Mucosa of gallbladder (tissue), 1 donor: ENCODE measurements at regions not wholly inside any gene's neighbourhood (a gene's known extent, or its start where the extent isn't known, plus 50 kb on each side); places are given as distances from the start of the nearest gene placed in this dataset.
A peak's percentile ranks its signal among the peaks of the same experiment; 100 is the strongest.
"Not testable (repeated sequence)": the region's sequence is repeated elsewhere in the genome, so short reads cannot be mapped to it uniquely, and the experiment has no call there.

Source experiments
- DNase-seq: peaks from one replicate; pipeline ENCODE4 v3.0.0-alpha.2; 2020; ENCODE audit warnings: low spot score
- donor health status: DM: no; HTN: no; CAD: no.

GRCh38 chrX:39220952-39221351, 419.7 kb downstream of the MID1IP1 start:
- no peak for DNase-seq

DNA sequence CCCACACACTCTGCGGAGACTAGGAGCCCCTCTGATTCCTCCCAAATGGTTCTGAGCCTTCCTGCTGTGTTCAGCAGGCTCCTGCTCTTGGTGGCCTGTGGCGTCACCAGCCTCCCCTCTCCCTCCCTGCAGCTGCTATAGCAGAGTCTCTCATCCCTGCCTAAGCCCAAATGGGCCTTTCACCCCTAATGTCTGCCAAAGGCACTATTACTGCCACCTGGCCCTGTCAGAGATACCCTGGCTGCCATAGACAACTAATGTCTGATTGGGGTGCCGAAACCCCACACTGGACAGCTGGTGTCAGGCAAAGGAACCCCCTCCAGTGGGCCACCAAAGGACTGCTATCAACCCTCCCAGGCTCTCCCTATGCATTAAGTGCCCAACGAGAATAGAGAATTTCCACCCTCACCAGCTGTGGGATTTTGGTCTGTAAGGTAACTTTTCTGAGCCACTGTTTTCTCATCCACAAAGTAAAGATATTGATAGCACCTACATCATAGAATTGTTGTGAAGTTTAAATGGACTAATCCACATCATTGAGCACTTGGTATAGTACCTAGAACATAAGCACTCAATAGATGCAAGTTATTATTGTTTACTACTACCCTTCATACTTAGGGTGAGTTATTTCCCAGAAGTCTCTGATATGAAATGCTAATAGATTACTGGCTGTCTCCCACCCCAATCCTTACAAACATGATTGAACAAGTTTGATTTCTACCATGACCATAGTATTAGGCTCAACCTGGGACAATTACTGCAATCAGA, 421.3 kb downstream of the MID1IP1 start:
- no peak for DNase-seq

DNA sequence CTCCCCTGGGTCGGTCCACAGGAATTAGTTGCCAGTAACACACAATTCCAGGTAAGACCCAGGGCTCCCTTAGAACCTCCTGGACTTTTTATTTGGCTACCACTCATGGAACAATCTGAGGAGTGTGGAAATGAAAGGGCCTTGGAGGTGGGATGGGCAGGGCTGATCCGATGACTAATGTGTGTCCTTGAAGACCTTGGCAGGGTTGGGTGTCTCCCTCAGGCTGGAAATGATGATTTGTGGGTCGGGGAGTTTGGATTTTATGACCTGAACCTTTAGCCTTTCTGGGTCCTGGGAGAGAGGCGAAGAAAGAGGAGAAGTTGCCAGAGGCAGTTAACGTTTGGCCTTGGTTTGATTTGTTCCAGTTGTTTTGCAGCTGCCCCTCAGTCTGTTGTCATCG, 425.0 kb downstream of the MID1IP1 start:
- no peak for DNase-seq

DNA sequence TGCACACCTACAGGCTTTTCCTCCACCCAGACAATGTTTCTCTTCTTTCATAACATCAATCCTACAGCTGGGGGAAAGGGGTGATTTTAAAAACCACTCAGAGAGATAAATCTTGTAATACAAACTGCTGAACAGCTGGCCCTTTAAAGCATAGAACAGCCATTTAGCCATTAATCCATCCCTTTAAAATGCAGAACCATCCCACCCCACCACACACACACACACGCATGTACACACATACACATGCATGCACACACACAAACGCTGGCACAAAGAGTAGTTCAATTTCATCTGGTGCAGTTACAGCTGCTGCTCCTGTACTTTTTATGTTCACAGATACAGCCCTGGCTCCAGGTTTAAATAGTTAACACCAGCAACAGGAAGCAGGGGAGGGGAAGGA, 426.1 kb downstream of the MID1IP1 start:
- no peak for DNase-seq

GRCh38 chrX:39238006-39238405, 436.7 kb downstream of the MID1IP1 start:
- no peak for DNase-seq

GRCh38 chrX:39242187-39242586, 440.9 kb downstream of the MID1IP1 start:
- DNase-seq = peak; percentile 33

- DNase-seq = no peak
These were observed 442.9 kb downstream of the MID1IP1 start for GRCh38 chrX:39244147-39244546.

GRCh38 chrX:39245024-39245423, 443.8 kb downstream of the MID1IP1 start:
- no peak for DNase-seq

DNA sequence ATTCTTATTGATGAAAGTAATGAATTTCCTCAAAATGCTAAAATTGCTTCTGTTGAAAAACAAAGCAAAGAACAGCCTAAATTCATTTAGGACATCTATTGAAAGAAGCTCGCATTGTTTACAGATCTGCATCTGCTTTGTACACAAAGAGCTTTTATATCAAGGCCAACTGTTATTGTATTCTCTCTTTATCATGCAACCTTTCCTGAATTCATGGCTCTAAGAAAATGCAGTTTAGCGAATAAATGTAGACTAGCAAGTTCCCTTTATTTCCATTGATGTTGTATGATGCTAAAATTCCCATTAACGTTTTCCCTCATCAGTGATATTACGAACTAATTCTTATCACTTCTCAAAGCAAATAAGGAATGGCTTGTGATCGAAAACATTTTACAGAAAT, 446.3 kb downstream of the MID1IP1 start:
- DNase-seq = no peak

- no peak for DNase-seq
These were observed 447.1 kb downstream of the MID1IP1 start for GRCh38 chrX:39248330-39248729.

DNA sequence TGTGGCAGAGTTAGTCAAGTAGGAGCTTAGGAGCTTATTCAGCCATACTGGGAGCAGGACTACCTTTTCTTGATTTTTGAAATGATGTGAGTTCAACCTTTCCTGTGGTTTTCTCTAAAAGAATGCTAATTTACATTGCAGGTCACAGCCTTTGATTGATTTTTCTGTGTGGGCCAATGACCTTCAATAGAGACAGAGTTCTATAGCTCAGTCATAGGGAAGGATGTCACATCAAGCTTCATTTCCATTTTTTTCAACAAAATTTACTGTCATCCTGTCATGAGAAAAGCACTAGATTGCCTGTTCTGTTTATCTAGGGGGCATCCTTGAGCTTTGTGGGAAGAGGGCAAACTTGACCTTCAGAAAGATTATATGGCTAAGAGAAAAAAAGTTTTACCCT, 448.7 kb downstream of the MID1IP1 start:
- DNase-seq = no peak

- DNase-seq = no peak
These were observed 450.7 kb downstream of the MID1IP1 start for GRCh38 chrX:39251995-39252394.

GRCh38 chrX:39253551-39253950, 452.3 kb downstream of the MID1IP1 start:
- no peak for DNase-seq

- DNase-seq = no peak
These were observed 457.1 kb downstream of the MID1IP1 start for GRCh38 chrX:39258331-39258730.

DNA sequence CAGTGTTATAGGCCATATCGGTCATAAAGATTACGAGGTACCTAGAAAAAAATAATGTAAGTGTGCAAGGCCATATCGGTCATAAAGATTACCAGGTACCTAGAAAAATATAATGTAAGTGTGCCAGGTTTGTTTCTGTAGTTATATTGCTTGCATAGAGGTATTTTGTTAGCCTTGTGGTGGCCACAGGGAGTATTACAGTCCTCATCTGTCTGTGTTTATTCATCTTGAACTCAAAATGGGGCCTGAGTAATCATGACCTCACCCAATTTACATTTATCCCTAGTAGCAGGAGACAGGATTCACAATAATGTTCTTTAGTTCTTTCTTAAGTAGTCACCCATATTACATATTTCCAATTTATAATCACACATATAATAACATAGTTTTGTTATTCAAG, 459.7 kb downstream of the MID1IP1 start:
- no peak for DNase-seq

DNA sequence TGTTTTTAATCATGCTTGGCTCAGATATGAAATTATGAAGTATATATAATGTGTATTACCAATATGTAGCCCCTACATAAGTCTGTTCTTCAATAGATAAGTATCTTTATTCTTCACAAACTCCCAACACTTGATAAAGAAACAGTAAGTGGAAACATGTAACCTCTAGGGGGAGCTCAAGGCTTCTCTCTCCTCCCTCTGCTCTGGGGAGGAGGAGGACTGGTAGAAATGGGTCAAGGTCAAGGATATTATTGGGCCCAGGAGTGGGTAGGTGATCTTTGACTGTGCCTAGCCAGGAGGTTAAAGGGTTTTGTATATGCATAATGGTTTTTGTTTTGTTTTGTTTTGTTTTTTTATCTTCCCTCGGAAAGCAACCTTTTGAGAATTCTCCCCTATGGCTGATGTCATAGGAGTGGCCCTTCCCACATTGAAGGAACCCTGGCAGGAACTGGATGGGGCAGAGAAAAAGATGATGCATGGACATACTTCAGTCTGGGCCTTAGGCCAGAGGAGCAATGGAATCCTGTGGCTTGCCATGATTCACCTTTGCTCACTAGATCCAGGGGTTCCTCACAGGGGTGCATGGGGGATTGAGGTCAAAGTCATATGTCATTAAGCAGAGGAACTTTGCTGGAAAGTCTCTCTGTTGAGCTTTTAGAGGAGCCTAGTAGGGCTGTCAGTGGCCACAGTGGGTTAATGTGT, 460.3 kb downstream of the MID1IP1 start:
- DNase-seq = no peak

GRCh38 chrX:39262641-39263040, 461.4 kb downstream of the MID1IP1 start:
- no peak for DNase-seq

GRCh38 chrX:39264023-39264422, 462.8 kb downstream of the MID1IP1 start:
- DNase-seq = no peak

GRCh38 chrX:39267176-39267575, 465.9 kb downstream of the MID1IP1 start:
- no peak for DNase-seq

DNA sequence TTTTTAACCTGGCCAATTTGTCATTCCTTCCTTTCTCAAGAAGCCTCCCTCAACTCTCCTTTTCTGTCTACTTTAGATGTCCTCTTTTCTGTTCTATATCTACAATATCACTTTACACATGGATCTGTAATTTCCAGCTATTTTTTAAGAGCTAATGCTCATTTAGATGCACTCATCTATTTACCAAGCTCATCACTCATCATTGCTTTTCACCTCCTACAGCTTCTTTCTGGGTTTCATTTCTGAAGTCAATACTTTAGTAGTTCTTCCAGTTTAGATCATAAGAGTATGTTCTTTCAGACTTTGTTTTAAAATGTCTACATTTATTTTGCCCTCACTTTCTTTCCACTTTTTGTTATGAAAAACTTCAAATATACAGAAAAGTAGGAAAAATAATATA, 466.9 kb downstream of the MID1IP1 start:
- no peak for DNase-seq

DNA sequence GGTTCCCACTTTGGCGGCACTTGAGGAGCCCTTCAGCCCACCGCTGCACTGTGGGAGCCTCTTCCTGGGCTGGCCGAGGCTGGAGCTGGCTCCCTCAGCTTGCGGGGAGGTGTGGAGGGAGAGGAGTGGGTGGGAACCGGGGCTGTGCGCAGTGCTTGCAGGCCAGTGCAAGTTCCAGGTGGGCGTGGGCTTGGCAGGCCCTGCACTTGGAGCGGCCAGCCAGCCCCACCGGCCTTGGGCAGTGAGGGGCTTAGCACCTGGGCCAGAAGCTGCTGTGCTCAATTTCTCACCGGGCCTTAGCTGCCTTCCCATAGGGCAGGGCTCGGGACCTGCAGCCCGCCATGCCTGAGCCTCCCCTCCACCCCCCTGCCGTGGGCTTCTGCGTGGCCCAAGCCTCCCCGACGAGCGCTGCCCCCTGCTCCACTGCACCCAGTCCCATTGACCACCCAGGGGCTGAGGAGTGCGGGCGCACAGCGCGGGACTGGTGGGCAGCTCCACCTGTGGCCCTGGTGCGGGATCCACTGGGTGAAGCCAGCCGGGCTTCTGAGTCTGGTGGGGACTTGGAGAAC, 474.3 kb downstream of the MID1IP1 start:
- DNase-seq = no peak

GRCh38 chrX:39277685-39278390, 476.6 kb downstream of the MID1IP1 start:
- DNase-seq = not testable (repeated sequence)

GRCh38 chrX:39283239-39283638, 482.0 kb downstream of the MID1IP1 start:
- no peak for DNase-seq
